Osteoblast (primary cell): ENCODE measurements at regions not wholly inside any gene's neighbourhood (a gene's known extent, or its start where the extent isn't known, plus 50 kb on each side); places are given as distances from the start of the nearest gene placed in this dataset.

Experiments
- DNase-seq: peaks from one replicate; pipeline ENCODE4 v3.0.0; 2011; ENCODE audit warnings: low spot score, mixed read lengths; ENCODE audit not compliant: insufficient read length; ENCODE audit errors: missing footprints
- H2AFZ ChIP-seq: 2 replicates; pipeline ENCODE4 v1.6.0; 2011; ENCODE audit warnings: mild to moderate bottlenecking, low read length
- H3K27ac ChIP-seq: 2 replicates; pipeline ENCODE4 v1.5.1; 2011; ENCODE audit warnings: mild to moderate bottlenecking, low read depth, low read length, moderate library complexity
- H3K27me3 ChIP-seq: 2 replicates; pipeline ENCODE4 v1.6.0; 2012; ENCODE audit warnings: mild to moderate bottlenecking, control low read depth, inconsistent platforms, low read length, moderate library complexity; ENCODE audit not compliant: insufficient read depth
- H3K36me3 ChIP-seq: 2 replicates; pipeline ENCODE4 v1.5.1; 2011; ENCODE audit warnings: mild to moderate bottlenecking, low read length, control low read depth, moderate library complexity; ENCODE audit not compliant: insufficient read depth
- H3K4me1 ChIP-seq: 2 replicates; pipeline ENCODE4 v1.5.1; 2011; ENCODE audit warnings: mild to moderate bottlenecking, low read length, control low read depth, moderate library complexity; ENCODE audit not compliant: insufficient read depth
- H3K4me2 ChIP-seq: 2 replicates; pipeline ENCODE4 v1.6.0; 2011; ENCODE audit warnings: mild to moderate bottlenecking, low read length; ENCODE audit not compliant: insufficient read depth
- H3K4me3 ChIP-seq: fragments of 200-600 bp; sonication (generic); 3 replicates; pipeline ENCODE4 v1.5.1; 2012; ENCODE audit warnings: mild to moderate bottlenecking, low read length, inconsistent platforms; ENCODE audit not compliant: insufficient read depth
- H3K79me2 ChIP-seq: 2 replicates; pipeline ENCODE4 v1.6.0; 2012; ENCODE audit warnings: mild to moderate bottlenecking, low read length, control low read depth, inconsistent platforms; ENCODE audit not compliant: insufficient read depth
- H3K9me3 ChIP-seq: 2 replicates; pipeline ENCODE4 v1.5.1; 2011; ENCODE audit warnings: low read depth, low read length, control low read depth
- H4K20me1 ChIP-seq: 2 replicates; pipeline ENCODE4 v1.6.0; 2012; ENCODE audit warnings: mild to moderate bottlenecking, low read length, control low read depth; ENCODE audit not compliant: insufficient read depth
- CTCF ChIP-seq: IDR thresholded peaks from 2 replicates; pipeline ENCODE4 v1.5.1; 2011; ENCODE audit warnings: mild to moderate bottlenecking, low read depth, low read length, moderate library complexity; ENCODE audit errors: extremely low read depth

- Histone ChIP-seq H3K4me3 (no peak overlapping the region), H4K20me1 (no peaks in the 10 kb centered on the region), H2AFZ (no peak overlapping the region), H3K27me3 (no peaks in the 10 kb centered on the region), H3K27ac (no peak overlapping the region), H3K4me1 (no peaks in the 10 kb centered on the region), H3K36me3 (no peaks in the 10 kb centered on the region), H3K9me3 (no peaks in the 10 kb centered on the region), H3K4me2 (no peak overlapping the region), H3K79me2 (no peaks in the 10 kb centered on the region)
- no peak for DNase-seq
- no peak for TF ChIP-seq CTCF
These were observed 482.1 kb downstream of the TMA16 start for GRCh38 chr4:163976588-163976987.

GRCh38 chr4:163988391-163988790 lies 493.9 kb downstream of the TMA16 start:
- no peak for DNase-seq
- Histone ChIP-seq H2AFZ (no peak overlapping the region), H3K79me2 (no peaks in the 10 kb centered on the region), H3K4me3 (no peak overlapping the region), H3K36me3 (no peaks in the 10 kb centered on the region), H3K4me1 (no peaks in the 10 kb centered on the region), H4K20me1 (no peaks in the 10 kb centered on the region), H3K27me3 (no peaks in the 10 kb centered on the region), H3K27ac (no peak overlapping the region), H3K9me3 (no peaks in the 10 kb centered on the region), H3K4me2 (no peak overlapping the region)
- no peak for TF ChIP-seq CTCF

- Histone ChIP-seq H2AFZ (no peak overlapping the region), H4K20me1 (no peaks in the 10 kb centered on the region), H3K9me3 (no peaks in the 10 kb centered on the region), H3K4me3 (no peak overlapping the region), H3K36me3 (no peaks in the 10 kb centered on the region), H3K4me2 (no peak overlapping the region), H3K27me3 (no peaks in the 10 kb centered on the region), H3K4me1 (no peaks in the 10 kb centered on the region), H3K27ac (no peak overlapping the region), H3K79me2 (no peaks in the 10 kb centered on the region)
- TF ChIP-seq CTCF = no peak
- DNase-seq = no peak
These were observed 494.4 kb downstream of the TMA16 start for GRCh38 chr4:163988865-163989264.

- no peaks in the 10 kb centered on the region for H3K27me3 ChIP-seq
- no peaks in the 10 kb centered on the region for H3K79me2 ChIP-seq
- no peak overlapping the region for H2AFZ ChIP-seq
- no peaks in the 10 kb centered on the region for H3K9me3 ChIP-seq
- no peaks in the 10 kb centered on the region for H4K20me1 ChIP-seq
- no peak overlapping the region for H3K27ac ChIP-seq
- no peak for DNase-seq
- H3K36me3 ChIP-seq = no peaks in the 10 kb centered on the region
- H3K4me1 ChIP-seq = no peaks in the 10 kb centered on the region
- H3K4me3 ChIP-seq = no peak overlapping the region
- no peak overlapping the region for H3K4me2 ChIP-seq
- no peak for TF ChIP-seq CTCF
These were observed 496.9 kb downstream of the TMA16 start for GRCh38 chr4:163991298-163991865.
